Kidney tubule cell (primary cell): ENCODE measurements at regions not wholly inside any gene's neighbourhood (a gene's known extent, or its start where the extent isn't known, plus 50 kb on each side); places are given as distances from the start of the nearest gene placed in this dataset.

Experiments used
- DNase-seq: peaks from one replicate; pipeline ENCODE4 v3.0.0-alpha.2; 2018; ENCODE audit warnings: low spot score

- no peak for DNase-seq
These were observed 316.8 kb upstream of the CAMK1G start for GRCh38 chr1:209266590-209267205.

- no peak for DNase-seq
These were observed 315.5 kb upstream of the CAMK1G start for GRCh38 chr1:209267968-209268367.

DNA sequence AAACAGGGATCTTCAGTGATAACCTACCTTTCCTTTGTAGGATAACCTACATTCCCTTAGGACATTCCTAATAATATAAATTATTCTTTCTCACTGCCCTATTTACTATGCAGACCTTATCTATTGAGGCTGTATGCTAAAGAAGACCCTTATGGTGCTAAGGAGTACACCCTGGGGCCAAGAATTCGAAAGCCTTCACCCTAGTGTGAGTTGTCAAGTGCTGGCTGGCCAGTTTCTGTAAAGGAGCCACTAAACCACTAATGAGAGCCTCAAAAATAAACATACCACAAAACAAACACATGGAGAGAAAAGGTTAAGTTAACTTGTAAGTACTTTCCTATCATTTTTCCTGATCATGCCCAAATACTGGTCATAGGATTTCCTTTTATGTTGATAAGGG lies 315.0 kb upstream of the CAMK1G start:
- DNase-seq = no peak

DNA sequence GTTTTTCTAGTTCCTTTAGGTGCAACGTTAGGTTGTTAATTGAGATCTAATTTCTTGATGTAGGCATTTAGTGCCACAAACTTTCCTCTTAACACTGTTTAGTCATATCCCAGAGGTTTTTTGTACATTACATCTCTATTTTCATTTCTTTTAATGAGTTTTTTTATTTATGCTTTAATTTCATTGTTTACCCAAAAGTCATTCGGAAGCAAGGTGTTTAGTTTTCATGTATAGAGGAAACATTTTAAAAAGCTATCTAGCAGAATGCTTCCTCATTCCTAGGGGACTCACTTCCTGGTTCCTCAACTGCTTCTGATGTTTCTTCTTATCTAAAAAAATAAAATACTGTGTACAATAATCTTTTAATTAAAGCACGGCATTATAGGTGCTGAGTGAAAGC lies 307.2 kb upstream of the CAMK1G start:
- DNase-seq = no peak

GRCh38 chr1:209277662-209278061 lies 305.9 kb upstream of the CAMK1G start:
- DNase-seq = no peak

- DNase-seq = no peak
These were observed 291.8 kb upstream of the CAMK1G start for GRCh38 chr1:209291715-209292114.

GRCh38 chr1:209302779-209303568 lies 280.5 kb upstream of the CAMK1G start:
- no peak for DNase-seq

GRCh38 chr1:209304166-209304565 lies 279.3 kb upstream of the CAMK1G start:
- no peak for DNase-seq

- no peak for DNase-seq
These were observed 278.1 kb upstream of the CAMK1G start for GRCh38 chr1:209305221-209305954.

- DNase-seq = peak; percentile 48
These were observed 275.7 kb upstream of the CAMK1G start for GRCh38 chr1:209307846-209308245.

DNA sequence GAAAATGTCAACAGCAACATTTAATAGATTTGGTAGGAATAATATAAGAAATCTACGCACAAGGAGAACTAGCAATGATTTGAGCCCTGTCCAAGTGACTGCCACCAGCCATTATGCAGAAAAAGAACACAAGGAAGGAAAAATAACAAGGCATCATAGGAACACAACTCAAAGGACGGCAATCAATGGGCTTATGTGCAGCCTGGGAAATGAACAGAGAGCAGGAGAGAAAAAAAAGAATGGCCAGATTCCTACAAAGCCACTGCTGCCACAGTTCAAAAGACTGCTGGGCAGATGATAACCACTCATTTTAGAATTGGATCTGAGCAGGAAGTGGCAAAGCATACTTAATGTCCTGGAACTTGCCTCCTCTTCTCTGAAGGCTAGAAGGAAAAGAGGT lies 274.3 kb upstream of the CAMK1G start:
- DNase-seq = no peak

DNA sequence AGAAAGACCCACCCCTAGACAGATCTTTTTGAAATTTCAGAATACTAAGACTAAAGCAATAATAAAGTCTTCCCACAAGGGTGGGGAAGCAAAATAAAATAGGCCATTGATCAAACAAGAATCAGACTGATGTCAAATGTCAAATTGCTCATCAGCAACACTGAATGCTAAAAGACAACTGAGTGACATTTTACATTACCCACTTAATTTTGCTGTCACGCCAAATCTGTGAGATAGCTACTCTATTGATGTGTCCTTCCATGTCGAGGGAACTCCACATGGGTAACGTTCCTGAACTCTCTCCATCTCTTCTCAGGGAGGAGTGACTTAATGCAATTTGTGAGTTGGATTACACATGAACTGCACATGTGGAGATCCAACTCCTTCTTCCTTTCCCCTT lies 271.7 kb upstream of the CAMK1G start:
- DNase-seq = no peak

GRCh38 chr1:209316929-209317328 lies 266.6 kb upstream of the CAMK1G start:
- no peak for DNase-seq

DNA sequence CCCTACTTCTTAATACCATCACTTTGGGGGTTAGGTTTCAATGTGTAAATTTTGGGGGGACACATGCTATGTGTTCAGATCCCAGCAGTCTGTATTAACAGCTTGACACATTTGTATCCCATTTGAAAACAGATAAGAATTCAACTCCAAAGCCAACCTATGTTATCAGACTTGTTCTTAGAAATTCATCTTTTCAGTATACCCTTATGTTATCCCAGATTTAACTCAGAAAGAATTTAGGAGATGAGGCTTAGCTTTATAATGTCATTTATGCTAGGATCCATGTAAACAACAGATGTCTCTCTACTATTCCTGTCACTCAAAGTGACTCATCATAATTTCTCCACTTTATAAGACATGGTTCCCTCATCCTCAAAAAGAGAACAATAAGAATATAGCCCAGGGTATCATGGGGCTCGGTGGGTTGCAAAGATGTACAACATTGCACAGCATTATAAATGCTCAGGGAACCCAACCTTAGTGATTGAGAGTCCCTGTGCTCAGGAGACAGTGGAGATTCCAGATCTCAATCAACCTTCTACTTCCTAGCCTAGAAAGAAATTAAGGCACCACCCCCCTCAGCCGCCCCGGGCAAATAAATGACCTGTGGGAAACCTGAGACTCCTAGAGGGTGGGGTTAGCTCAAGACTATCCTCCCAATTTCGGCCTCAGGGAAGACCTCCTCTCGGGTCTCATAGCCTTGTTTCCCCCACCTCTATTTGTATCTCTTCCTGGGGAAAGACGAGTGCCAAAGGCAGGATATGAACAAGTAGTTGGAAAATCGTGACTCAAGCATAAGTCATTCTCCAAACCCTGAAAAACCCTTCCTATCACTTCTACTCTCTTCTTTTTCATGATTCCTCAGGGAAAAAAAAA lies 265.1 kb upstream of the CAMK1G start:
- DNase-seq = peak; percentile 53

GRCh38 chr1:209319057-209319432 lies 264.5 kb upstream of the CAMK1G start:
- no peak for DNase-seq

GRCh38 chr1:209319549-209319948 lies 264.0 kb upstream of the CAMK1G start:
- DNase-seq = peak; percentile 15

DNA sequence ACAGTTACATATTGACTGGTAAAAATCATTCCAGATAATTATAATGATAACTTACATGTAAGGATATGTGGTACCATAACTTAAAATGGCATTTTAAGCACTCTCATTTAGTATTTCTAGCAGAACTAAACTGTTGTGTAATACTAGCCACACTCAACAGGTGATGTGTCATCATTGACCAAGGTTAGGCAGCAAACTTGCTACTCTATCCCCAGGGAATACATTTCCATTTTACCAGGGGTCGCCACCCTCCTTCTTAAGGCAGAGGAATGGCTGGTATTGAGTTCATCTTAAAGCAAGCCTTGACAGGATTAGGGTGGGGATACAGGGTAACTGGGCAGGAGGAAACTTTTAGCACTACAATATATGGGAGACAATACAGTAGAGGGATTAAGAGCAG lies 259.8 kb upstream of the CAMK1G start:
- peak; percentile 19 for DNase-seq

DNA sequence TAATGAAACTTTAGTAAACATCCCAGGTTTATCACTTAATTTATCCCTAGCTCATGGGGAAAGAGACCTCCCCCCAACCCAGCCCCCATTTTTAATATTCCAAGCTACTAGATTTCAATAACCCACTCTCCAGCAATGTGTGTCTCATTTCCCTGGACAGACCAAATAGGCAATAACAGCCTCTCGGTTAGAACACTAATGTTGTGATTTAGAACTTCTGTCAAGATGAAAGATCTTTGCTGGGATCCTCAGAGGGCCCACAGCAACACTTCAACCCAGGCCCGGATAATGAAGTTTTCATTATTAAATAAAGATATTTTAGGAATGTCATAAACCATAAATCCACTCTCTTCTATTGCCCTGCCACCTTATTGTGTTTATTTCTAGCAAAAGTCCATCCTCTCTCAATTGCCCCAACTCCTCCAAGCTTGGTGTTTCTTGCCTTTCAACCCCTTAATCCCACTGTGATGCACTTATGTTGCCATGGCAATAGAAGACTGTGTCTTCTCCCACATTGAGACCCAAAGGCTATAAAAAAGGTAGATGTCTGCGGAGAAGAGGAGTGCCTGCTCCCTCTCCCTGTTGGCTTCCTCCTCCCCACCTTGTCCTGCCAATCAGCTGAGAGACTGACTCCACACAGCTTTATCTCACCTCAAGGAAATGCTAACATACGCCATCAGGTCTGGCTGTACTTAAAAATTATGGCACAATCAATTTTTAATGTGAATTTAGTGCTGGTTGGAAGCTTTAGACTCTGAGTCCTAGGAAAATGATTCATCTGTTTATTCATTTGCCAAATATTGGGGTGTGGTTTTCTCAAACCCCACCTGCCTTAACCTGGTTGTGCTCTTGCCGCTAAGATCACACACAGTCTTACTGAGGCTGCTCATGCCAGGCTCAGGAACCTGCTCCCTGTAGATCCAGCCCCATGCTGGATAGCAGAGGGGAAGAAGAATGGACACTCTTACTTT lies 258.3 kb upstream of the CAMK1G start:
- DNase-seq = no peak

GRCh38 chr1:209326076-209326475 lies 257.4 kb upstream of the CAMK1G start:
- DNase-seq = no peak

DNA sequence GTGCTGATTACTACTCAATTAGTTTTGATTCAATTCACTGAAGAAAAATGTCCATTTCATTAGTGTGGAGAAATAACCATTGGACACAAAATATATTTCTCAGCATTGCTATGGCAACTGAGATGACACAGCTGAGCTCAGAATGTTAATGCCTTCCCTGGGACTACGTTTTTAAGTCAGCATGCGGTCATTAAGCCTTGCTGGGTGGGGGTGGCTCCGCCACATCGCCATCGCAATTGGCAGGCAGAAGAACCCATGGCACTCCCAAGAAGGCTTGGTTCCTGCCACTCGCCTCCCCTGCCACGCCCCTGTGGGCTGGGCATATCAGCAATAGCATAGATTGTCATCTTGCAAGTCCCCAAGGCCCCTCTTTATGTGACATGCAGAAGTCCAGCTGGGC lies 256.7 kb upstream of the CAMK1G start:
- DNase-seq = no peak

DNA sequence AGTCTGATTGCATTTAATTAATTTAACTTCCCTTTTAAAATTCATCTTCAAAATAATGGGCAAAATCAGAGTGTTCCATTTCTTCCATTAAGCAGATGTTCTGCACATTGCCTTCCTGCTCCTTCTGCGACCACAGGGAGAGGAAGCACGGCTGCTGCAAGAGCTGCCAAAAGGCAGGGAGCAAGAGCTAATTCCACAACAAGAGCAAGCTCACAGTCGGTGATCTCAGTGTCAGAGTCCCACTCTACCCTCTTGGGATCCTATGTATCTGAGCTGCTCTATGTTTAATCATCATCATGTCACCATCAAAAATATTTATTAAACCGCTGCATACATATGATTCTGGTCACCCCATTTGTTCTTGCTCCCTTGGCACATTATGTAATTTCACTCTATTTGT lies 255.3 kb upstream of the CAMK1G start:
- no peak for DNase-seq
